ENCODE measurements at regions not wholly inside any gene's neighbourhood (a gene's known extent, or its start where the extent isn't known, plus 50 kb on each side); places are given as distances from the start of the nearest gene placed in this dataset.

DNA sequence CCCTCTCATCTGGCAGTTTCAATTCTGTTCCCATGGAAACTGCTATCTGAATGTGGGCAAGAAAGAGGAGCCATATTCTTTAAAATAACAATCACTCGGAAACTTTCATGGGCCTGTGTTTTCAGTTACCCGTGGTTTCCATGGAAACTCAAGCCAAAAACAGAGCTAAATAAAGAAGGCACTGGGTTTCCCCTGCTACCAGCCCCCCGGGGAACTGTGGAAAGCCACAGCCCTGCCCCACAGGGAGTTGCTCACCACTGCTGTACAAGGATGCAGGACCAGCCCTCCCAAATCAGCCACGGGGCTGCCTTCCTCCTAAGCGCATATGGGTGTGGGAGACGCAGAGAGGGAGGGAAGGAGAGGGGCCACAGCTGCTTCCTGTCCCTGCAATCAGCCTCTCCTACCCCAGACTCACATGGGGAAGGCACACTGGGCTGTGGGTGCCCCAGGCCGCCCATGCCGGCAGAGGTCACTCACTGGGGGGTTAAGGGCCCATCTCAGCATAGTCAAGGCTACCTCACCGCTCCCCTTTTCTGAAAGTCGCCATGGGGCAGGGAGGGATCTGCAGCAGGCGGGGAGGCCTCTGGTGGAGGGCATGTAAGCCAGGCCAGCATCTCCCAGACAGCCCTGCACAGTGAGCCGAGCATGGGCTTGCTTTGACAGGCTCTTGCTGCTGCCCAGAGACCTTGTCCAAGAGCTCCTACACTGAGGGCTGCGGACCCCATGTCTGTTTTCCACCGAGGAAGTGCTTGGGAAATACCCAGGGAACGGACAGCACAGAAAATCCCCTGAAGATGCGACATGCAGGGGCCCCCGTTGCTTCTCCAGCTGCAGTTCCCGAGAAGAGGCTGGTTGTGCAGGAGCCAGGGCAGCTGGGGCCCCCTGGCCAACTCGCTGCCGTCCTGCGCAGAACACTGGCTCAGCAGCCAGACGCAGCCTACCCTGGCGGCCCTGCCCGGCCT is 157.3 kb upstream of the PPP2R2D start:
- no peak for DNase-seq

DNA sequence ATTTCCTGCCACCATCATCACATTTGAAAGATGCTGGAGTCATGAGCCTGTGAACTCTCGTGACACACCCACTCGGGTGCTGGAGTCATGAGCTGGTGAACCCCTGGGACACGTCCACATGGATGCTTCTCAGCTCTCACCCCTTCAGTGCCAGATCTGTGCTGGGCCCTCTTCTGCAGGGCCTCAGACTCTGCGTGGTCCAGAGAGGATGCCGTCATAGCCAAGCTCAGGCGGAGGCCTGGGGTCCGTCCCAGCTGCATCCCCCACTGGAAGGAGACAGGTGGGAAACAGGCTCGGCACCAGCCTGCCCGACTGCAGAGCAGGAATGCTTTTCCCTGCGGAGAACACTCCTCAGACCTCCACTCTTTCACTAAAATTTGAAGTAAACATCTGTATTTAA is 156.5 kb upstream of the PPP2R2D start:
- no peak for DNase-seq

DNA sequence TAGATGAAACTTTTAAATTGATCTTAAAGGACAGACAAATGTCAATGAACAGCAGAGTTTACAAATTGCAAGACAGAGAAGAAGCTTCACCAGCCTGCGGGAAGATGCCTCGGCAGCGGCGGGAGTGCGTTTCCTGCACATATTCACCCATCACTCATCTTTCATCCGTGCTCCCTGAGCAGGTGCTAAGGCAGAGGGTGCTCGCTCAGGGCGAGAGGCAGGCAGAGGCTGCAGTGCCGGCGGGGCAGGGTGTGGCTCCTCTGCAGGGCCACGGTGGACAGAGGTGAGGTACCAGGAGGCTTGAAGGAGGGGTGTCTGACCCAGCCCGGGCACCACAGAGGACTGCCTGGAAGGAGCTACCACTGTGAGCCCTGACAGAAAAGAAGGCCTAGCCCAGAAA is 155.2 kb upstream of the PPP2R2D start:
- DNase-seq: no peak

DNA sequence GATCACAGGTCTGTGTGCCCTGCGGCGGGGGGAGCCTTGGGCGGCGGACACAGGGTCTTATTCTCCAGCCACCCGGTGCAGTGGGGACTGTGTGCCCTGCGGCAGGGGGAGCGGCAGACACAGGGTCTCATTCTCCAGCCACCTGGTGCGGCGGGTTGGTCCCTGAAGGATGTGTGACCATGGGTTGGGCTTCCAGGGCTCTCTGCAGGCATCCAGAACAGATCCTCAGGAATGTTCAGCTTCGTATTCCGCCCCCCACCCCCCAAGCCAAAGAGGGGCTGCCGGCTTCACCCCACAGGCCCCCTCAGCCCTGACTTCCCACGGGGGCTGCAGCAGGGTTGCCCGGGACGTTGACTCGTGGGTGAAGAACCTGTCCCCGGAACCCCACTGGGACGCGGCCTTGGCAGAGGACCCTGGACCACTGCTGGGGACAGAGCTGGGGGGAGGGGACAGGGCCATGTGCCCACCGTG is 154.5 kb upstream of the PPP2R2D start:
- DNase-seq: no peak

DNA sequence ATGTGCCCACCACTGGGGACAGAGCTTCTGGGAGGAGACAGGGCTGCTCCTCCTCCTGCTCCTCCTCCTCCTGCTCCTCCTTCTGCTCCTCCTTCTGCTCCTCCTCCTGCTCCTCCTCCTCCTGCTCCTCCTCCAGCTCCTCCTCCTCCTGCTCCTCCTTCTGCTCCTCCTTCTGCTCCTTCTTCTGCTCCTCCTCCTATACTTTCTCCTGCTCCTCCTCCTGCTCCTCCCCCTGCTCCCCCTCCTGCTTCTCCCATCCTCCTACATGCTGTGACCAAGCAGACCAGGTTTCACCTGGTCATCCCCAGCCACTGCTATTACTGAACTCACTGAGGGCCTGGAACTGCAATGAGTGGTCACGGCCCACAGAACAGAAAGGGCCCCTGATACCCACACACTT is 154.0 kb upstream of the PPP2R2D start:
- DNase-seq: no peak

DNA sequence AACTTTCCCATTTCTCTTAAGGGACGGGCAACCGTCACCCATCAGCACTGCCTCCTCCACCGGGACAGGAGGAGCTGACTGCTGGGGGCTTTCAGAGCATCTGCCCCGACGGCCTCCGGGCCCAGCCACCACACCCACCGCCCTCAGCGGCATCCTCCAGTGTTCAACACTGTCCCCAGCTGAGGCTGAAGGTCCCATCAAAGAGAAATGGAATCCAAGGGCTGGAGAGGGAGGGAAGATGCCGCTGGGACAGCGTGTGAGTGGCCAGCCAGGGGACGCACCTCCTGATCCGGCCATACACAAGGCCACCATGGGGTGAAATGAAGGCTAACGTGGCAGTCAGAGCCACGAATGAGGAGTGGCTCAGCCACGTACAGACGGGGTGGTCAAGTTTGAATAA is 153.6 kb upstream of the PPP2R2D start:
- DNase-seq: no peak

DNA sequence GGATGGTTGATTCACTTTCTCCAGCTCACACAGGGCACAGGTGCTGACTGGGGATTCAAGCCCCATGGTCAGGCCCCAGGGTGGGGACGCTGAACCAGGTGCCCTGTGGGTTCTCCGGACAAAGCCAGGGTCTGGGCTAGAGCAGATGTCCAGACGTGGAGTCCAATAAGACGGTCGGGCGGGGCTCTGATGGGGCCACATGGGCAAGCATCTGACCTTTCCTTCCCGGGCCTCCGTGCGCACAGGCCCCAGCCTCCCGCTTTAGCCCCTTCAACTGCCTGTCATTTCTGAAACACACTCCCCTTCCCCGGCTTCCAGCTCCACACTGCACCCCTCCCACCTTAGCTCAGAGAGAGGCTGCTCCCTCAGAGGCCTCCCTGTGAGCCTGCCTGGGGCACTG is 153.0 kb upstream of the PPP2R2D start:
- no peak for DNase-seq

DNA sequence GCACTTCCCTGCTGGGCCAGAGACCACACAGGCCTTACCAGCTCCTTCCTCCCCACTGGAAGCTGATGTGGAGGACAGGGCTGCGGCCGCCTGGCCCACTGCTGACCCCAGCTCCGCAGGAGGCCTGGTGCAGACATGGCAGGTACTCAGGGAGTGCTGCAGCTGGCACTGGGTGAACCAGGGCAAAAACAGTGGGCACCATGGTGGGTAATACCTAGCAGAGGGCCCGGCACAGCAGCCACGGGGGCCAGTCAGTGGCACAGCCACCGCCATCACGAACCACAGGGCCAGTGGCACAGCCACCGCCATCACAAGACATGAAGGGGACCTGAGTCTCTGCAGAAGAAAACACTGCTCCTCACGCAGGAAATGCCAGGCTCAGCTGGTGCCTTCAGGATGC is 152.6 kb upstream of the PPP2R2D start:
- no peak for DNase-seq

DNA sequence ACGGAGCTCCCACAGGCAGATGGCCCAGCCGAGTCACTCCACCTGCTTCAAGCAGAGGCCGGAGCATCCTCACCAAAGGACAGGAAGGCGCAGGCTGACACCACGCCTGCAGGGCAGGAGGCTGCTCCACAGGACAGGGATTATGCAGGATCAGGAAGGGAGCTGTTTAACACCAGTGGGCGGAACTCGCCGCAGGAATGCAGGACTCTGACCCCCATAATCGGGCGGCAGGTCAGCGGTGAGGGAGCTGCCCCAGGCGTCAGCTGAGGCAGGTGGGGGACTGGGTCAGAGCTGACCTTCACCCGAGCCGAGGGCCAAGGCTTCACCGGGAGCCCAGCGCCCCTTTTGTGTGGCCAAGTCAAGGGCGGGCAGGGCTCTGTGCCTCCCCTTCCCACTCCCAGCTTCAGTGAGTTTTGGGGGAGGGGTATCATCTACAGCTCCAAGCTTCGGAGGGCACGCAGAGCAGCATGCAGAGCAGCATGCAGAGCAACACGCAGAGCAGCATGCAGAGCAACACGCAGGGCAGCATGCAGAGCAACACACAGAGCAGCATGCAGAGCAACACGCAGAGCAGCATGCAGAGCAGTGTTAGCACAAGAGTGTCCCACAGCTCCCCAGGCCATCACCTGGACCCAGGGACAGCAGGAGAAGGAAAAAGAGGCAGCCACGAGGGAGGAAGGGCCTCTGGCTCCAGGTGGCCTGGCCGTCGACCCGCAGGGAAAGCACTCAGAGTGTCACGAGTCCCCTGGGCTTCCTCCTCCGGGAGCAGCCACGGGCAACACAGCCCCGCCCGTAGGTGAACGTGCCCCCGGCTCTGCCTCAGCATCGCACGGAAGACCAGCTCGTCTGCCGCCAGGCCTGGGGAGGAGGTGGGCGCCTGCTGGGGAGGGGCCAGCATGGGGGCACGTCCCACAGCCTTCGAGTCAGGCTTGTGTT is 151.7 kb upstream of the PPP2R2D start:
- DNase-seq: no peak

DNA sequence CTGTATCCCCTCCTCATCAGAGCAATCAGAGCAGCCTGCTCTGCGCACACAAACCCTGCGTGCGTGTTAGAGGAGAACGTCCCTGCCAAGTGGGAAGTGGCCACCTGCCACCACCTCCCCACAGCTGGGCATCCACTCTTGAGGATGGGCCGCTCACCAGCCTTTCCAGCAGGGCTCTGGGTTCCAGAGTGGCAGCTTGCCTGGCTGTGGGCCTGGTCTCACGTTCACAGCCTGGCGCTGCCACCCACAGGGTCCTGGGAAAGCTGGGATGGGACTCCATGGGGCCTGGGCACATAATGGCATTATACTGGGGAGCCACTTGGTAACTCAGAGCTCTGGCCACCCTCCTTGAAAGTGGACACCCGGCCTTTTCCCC is 151.1 kb upstream of the PPP2R2D start:
- peak; percentile 26 for DNase-seq

DNA sequence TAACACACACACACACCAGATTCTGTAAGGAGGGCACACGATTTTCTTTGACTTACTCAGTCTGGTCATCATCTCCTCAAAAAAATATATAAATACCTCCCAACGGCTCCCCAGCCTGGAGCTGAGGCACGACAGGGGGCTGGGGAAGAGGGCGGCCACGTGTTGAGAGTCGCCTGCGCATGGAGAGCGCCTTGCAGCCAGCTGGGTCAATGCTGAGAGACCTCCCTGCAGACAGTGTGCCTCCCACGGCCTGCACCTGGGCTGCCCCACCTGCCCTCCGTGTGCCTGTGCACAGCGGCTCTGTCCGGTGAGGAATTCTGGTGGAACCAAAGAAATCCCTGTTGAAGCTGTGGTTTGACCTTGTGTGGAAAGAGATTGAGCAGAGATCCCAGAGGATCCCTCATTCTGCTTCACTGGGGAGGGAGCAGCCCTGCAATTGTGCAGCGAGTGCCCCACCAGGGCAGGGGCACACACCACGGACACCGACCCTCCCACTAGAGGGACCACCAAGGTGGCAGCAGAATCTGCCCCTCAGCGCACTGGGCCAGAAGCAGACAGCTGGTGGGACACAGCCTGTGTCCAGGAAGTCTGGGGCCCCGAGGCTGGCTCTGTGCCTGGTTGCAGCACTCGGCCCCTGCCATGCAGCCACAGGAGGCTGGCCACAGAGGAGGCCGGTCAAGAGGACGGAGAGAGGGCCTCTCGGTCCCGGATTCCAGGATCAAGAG is 150.5 kb upstream of the PPP2R2D start:
- DNase-seq: no peak

DNA sequence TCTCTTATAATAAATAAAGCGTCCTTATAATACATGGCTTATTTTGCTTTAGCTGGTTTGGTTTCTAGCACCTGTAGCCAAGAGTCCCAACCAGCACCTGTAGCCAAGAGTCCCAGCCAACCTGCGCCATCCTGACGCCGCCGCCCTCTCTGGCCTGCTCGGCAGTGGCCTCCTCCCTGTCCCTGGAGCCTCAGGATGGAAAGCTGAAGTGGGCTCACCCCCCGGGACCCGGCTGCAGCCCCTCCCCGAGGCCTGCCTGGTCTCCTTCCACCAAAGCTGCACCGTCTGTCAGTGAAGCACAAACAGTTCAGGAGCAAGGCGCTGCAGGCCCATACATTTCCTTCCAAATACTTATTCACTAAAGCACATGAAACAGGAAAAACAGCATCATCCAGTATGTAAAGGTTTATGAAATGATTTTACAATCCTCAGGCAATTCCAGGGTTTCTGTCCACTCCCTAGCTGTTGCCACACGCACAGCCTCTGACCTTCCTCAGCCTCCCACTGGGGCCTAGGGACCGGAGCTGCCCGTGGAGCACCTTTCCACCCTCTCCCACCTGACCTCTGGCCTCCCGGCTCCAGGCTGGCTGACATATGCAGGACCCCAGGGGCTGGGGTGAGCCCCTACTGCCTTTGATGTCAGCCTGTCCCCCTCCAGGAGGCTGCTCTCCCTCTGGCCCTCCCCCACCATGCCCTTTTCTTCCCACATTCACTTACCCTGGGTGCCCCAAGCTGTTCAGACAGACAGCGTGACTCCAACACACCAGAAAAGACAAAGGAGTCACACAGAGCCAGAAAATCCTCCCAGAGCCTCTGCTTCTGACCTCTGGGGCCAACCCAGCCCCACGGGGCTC is 149.6 kb upstream of the PPP2R2D start:
- no peak for DNase-seq

DNA sequence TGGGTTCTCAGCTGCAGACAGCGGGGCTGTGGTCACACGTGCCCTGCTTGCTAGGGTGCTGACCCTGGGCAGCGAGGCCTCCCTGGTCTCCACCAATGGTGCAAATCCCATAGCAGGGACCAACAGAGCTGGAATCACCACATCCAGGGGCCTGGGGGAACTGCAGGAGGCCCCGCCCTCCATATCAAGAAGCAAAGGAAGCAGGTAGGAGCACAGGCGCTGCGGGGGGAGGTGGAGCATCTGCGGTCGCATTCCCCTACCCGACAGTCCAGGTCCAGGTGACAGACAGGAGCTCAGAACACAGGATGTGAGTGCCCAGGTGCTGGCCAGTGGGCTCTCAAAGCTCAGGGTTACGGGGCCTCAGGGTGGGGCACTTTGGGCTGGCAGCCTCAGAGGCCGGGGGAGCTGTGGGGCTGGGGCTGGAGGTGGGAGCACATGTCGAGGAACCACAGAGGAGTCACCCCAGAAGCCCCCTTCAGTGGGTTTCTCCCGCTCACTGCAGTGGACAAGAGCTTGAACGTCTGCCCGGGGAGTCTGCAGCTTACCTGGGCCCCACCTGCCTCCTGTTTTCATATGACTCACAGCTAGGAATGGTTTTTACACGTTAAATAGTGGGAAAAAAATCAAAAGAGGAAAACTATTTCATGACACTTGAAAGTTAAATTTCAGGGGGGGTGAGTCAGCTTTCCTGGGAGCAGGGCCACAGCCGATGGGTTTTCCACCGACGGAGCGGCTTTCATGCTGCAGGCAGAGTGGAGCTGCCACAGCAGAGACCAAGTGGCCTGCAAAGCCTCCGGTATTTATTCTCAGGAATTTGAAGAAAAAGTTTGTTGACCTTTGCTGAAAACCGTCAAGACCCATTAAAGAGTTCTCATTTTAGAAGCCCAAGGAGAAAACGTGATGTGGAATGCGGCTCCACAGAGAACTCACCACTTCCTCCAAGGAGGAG is 148.7 kb upstream of the PPP2R2D start:
- no peak for DNase-seq

DNA sequence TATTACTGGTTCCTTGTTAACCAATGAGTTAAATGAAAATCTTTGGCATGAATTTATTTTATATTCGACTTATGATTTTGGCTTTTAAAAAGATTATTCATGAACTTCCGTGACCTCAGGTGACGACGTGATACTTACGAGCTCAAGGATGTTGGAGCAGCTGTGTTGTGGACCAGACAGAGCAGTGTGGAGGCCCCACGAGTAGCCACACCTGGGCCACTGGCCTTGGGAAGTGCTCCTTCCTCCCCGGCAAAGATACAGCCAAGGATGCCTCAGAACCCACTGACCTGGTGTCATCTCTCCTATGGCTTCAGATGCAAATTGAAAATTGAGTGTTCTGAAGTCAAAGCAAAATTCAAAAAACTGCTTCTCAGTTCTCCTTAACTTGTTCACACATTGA is 147.5 kb upstream of the PPP2R2D start:
- DNase-seq: no peak

DNA sequence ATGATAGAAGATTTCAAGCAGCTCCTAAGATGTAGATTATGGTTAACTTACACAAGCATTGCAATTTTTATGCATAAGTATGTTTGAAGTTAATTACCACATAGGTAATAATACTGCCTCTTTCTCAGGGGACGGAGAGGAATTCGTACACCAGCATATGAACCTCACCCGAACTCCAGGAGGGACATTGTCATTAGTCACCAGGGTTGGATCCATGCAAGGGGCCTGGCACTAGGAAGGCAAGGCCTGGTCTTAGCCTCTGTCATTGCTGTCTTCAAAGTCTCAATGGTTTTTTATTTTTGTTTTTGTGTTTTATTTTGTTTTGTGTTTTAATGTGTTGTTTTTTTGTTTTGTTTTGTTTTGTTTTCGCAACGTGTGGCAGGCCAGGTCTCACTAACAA is 145.6 kb upstream of the PPP2R2D start:
- no peak for DNase-seq

DNA sequence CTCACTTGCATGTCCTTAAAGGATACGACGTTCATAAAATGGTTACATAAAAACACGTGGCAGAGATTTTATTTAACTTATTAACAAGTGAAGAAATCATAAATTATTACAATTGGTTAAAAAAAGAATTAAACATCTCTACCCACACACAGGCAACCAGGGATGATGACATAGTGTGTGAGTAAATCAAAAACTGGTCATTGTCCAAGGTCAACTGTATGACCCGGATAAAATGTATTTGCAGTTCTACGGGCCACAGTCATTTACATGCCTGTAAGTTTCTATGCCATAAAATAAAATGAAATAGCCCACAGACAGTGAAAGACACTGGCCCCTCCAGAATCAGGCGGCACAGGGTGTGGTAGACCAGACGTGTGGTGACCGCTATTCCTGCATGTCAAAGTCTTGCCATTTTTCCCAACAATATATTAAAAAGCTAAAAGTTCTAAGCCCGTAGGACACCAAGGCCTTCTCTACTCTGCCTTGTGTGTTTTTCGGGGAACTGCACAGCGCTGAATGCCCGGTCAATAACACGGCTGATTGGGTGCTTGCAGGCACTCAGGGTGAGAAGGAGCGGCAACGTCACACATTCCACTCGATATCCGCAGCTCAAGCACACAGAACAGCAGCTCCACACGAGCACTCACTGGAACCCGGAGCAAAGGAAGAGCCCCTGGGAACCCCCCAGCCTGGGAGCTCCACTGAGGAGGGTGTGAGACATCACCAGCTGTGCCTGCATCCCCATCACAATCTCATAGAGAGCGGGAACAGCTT is 143.3 kb upstream of the PPP2R2D start:
- no peak for DNase-seq

DNA sequence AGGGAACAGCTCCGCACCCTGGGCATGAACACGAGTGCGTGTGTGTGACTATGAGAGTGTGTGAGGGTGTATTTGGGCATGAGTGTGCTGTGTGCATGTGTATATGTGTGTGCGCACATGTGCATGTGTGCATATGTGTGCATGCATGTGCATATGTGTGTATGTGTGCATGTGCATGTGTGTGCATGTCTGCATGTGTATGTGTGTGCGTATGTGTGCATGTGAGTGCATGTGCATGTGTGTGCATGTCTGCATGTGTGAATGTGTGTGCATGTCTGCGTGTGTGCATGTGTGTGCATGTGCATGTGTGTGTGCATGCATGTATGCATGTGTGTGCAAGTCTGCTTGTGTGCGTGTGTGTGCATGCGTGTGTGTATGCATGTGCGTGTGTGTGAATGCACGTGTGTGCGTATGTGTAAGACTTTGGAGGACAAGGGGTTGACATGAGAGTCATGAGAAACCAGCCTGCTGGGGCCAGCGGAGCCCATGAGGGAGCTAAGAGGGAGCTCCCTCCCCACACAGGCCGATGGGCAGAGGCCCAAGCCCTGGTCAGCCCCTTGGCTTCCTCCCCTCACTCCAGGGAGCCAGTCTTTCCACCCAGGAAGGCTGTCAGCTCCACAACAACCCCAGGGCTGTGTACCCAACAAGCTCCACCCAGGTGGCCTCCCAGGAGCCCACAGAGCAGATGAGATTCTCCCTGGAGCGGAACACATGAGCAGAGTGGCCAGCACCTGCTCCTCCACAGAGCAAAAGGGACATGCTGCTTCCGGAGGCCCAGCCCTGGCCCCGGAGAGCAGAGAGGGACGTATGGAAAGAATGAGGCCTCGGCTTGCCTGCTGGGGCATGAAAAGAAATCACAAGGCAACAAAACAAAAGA is 142.5 kb upstream of the PPP2R2D start:
- no peak for DNase-seq

DNA sequence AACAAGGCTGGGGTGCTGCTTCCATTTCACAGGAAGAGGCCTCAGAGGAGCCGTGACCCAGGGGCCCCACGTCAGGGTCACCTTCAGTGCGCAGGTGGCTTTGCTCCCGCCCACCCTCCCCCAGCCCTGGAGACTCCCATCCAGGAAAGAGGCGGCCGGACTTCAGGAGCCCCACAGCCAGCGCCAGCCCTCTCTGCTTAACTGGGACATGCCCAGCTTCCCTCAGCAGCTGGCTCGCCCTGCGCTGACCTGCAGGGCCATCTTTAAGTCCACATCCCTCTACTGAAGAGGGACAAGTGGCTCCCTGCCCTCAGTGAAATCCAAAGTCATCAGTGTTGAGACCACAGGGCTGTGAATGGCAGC is 141.9 kb upstream of the PPP2R2D start:
- no peak for DNase-seq

DNA sequence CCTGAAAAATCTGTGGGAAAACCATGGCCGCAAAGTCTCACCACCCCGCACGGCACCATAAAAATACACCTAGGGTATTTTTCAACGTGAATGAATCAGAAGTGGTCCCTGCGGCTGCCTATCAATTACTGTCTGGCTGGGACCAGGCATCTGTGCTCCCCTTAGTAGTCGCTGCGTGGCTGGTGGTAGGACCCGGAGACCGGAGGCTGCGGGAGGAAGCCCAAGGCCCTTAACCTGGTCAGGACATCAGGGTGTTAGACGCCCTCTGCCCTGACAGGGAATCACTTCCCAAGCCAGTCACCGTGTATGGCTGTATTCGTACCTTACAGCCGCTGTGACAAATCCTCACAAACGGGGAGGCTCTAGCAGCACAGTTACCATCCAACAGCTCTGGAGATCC is 141.5 kb upstream of the PPP2R2D start:
- DNase-seq: no peak
